Testis (tissue), 2 donors: ENCODE measurements at regions not wholly inside any gene's neighbourhood (a gene's known extent, or its start where the extent isn't known, plus 50 kb on each side); places are given as distances from the start of the nearest gene placed in this dataset.

Experiments used
- CTCF ChIP-seq, 3 experiments: fragments of 450-650 bp in 2 of 3; fragments of 200-600 bp in 1 of 3; sonication (generic) in 1 of 3; IDR thresholded peaks; one replicate each; pipeline ENCODE4 v1.5.1; 2016 to 2019; ENCODE audit warnings: antibody characterized with exemption in 3 of 3, mild to moderate bottlenecking in 2 of 3, moderate library complexity in 1 of 3
- POLR2A ChIP-seq: fragments of 450-650 bp; IDR thresholded peaks from one replicate; pipeline ENCODE4 v1.6.1; 2017; ENCODE audit warnings: antibody characterized with exemption, mild to moderate bottlenecking, moderate library complexity

- TF ChIP-seq CTCF (IDR thresholded peaks at IDR 0.05), result no peak
- TF ChIP-seq POLR2A, result no peak
Measured at GRCh38 chr3:103319912-103320311, 885.1 kb downstream of the ZPLD1 start.
